HG03457 (cell line): ENCODE measurements at regions not wholly inside any gene's neighbourhood (a gene's known extent, or its start where the extent isn't known, plus 50 kb on each side); places are given as distances from the start of the nearest gene placed in this dataset.

ENCODE experiments used
- ATAC-seq: cut with Tn5 transposase; IDR thresholded peaks from one replicate; pipeline ENCODE4 v1.9.1; 2021; ENCODE audit warnings: moderate number of reproducible peaks; ENCODE audit not compliant: unreplicated experiment

GRCh38 chr18:26621161-26622026, 73.0 kb upstream of the KCTD1 start:
- no peak for ATAC-seq

- no peak for ATAC-seq
These were observed 71.0 kb upstream of the KCTD1 start for GRCh38 chr18:26619350-26619749.

GRCh38 chr18:26618135-26618534, 69.8 kb upstream of the KCTD1 start:
- ATAC-seq: no peak

- no peak for ATAC-seq
These were observed 68.8 kb upstream of the KCTD1 start for GRCh38 chr18:26617151-26617554.

GRCh38 chr18:26614374-26614773, 66.0 kb upstream of the KCTD1 start:
- ATAC-seq: no peak
